GM12873 (cell line): ENCODE measurements at regions not wholly inside any gene's neighbourhood (a gene's known extent, or its start where the extent isn't known, plus 50 kb on each side); places are given as distances from the start of the nearest gene placed in this dataset.

ENCODE experiments used
- CTCF ChIP-seq: IDR thresholded peaks from 2 replicates; pipeline ENCODE4 v1.5.1; 2012; ENCODE audit warnings: low read depth, mild to moderate bottlenecking, moderate library complexity, low read length, control low read depth; ENCODE audit not compliant: insufficient read depth; ENCODE audit errors: missing control alignments

DNA sequence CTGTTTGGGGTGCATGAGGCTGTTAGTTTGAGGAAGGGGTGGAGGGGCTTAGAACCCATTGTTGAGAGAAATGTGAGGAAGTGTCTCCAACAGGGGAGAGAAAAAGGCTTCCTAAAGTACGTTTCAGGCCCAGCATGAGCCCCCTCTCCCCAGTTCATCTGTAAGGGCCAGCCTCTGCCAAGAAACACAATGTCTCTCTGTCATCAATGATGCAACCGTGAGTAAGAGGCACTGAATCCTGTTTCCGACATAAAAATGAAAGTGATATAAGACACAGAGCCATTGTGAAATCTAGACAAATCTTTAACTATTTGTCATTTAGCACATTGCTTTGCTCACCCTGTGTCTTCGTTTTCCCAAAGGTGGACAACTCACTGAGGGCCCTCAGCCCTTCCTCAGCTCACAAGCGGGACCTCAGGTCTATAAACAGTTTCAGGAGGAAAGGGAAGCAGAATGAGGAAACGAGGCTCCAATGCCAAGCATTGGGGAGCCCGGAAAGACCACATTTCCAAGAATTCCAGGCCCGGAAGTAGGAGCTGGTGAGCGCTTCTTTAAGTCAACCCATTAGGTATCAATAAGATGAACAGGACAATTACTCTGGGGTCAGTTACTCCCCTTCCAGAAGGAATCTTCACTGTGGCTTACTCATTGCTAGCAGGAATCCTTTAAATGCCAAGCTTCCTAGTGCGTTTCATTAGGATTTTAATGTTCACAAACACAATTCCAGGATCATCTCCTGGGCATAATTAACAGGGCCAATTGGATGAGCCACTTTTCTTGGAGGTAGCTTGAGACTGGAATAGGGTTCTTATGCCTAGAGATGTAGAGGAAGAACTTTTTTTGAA is 59.0 kb upstream of the KLF4 start:
- TF ChIP-seq CTCF = no peak

DNA sequence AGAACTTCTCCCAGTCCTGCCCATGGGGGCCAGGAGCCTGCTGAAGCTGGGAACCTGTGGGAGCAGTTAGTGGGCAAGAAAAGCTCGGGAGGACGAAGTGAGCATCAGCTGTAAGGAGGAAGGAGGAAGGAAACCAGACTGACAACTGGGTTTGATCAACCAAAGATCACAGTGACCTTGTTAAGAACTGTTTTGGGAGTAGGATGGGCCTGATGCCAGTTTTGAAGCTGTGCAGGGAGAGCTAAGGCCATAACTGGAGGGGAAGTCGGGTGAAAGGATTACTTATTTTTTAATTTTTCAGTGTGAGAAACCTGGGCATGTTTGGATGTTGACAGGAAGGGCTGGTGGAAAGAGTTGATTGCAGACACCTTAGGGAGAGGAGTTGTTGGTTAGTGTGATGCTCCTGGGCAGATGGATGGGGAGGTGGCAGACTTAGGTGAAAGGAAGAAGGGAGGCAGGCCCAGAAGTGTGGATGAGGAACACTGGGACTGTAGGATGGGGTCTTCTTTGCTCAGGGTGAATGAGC is 58.3 kb upstream of the KLF4 start:
- no peak for TF ChIP-seq CTCF

GRCh38 chr9:107547303-107547702 is 57.7 kb upstream of the KLF4 start:
- no peak for TF ChIP-seq CTCF

- no peak for TF ChIP-seq CTCF
Observed at GRCh38 chr9:107546859-107547258, 57.3 kb upstream of the KLF4 start.

GRCh38 chr9:107545036-107545435 is 55.5 kb upstream of the KLF4 start:
- no peak for TF ChIP-seq CTCF

DNA sequence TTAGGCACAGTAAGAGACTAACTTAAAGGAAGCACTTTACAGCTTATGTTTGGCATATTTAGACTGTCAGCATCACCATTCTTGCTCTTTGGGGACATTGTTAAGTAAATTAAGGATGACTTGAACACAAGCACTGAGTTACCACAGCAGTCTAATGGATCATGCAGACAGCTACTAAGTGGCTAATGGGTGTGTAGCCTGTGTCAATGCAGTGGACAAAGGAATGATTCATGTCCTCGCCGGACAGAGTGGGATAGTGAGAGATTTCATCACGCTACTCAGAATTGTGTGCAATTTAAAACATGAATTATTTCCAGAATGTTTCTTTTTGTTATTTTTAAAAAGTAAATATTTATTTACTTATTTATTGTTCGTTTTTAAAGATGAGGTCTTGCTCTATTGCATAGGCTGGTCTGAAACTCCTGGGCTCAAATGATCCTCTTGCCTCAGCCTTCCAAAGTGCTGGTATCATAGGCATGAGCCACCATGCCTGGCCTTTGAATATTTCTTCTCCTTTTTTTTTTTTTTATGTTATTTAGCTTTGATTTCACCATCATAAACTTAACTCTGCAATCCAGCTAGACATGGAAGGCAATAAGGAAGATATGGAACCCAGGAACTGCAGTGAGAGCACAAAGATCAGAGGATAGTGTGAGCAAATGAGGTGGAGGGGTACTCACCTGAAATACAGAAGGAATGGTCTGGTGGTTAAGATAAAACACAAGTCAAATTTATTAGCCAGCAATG is 53.0 kb upstream of the KLF4 start:
- no peak for TF ChIP-seq CTCF

GRCh38 chr9:107541523-107541922 is 52.0 kb upstream of the KLF4 start:
- TF ChIP-seq CTCF = no peak
